ENCODE measurements at regions not wholly inside any gene's neighbourhood (a gene's known extent, or its start where the extent isn't known, plus 50 kb on each side); places are given as distances from the start of the nearest gene placed in this dataset.

DNA sequence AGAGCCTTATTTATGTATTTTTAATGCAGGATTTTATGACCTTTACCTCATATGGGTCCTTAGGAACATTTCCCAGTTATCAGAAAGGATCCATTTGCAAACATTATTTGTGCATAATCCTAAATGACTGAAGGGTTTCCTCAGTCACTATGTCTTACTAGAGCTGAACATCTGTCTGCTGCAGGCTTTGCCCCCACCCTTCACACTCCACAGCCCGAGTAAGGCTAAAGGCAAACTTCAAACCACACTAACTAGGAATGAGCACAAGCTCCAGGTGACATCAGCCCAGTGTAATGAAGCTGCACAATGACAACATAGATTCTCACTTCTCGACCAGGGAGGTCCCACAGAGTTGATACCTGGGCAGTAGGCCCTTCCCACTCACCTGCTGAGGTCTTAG is 491.3 kb upstream of the MKI67 start:
- BruUV-seq (replicated peaks) = no TSS peak
- DNase-seq (ENCODE audit: low read depth, low spot score) (no peak), ATAC-seq (no peak)
- no peak overlapping the region for H3K4me2 ChIP-seq (ENCODE audit: low read length)
- no peak overlapping the region for H2AFZ ChIP-seq (ENCODE audit: low read depth, low read length, poor library complexity, severe bottlenecking)
- H3K9me2 ChIP-seq (ENCODE audit: insufficient read depth) = no peaks in the 10 kb centered on the region
- ChIA-PET CTCF (no interaction called here), RAD21 (ENCODE audit: low non-redundant PET in 1 of 2, low total read pairs in 2 of 2, uncharacterized antibody in 2 of 2, unreplicated experiment in 2 of 2) (no interaction called here), POLR2A (no interaction called here)
- no peak overlapping the region for H3K4me3 ChIP-seq (replicated peaks in 1 of 2; ENCODE audit: low read depth in 1 of 2, low read length in 2 of 2)
- no peak overlapping the region for H3K9ac ChIP-seq (ENCODE audit: low read length)
- no peaks in the 10 kb centered on the region for H3K79me2 ChIP-seq (ENCODE audit: insufficient read depth, low read length)
- no peaks in the 10 kb centered on the region for H3K36me3 ChIP-seq (ENCODE audit: control insufficient read depth in 1 of 2, insufficient read depth in 2 of 2, low read length in 2 of 2)
- H3K4me1 ChIP-seq (ENCODE audit: control insufficient read depth in 1 of 2, insufficient read depth in 2 of 2, low read length in 2 of 2) = no peaks in the 10 kb centered on the region
- intact Hi-C loops (cut with micrococcal nuclease) = no loop called here
- no peaks in the 10 kb centered on the region for H4K20me1 ChIP-seq (ENCODE audit: insufficient read depth)
- H3K27ac ChIP-seq (ENCODE audit: low read depth, low read length) = no peak overlapping the region
- H3K9me3 ChIP-seq (ENCODE audit: control insufficient read depth in 1 of 2, insufficient read depth in 1 of 2, low read depth in 1 of 2, low read length in 2 of 2) = no peaks in the 10 kb centered on the region
- H3K27me3 ChIP-seq (ENCODE audit: insufficient read depth, low read length) = peaks cover 34% of the 10 kb centered on the region
- TF ChIP-seq SP1 (IDR thresholded peaks at IDR 0.05; ENCODE audit: low read depth) (no peak), CEBPB (IDR thresholded peaks at IDR 0.05; ENCODE audit: low read depth) (no peak), ZFX (IDR thresholded peaks at IDR 0.05) (no peak), POLR2AphosphoS5 (IDR thresholded peaks at IDR 0.05; ENCODE audit: low read depth, low read length) (no peak), FOSL1 (IDR thresholded peaks at IDR 0.05; ENCODE audit: low read depth) (no peak), TCF7L2 (IDR thresholded peaks at IDR 0.05; ENCODE audit: borderline replicate concordance, extremely low read depth, insufficient read depth, insufficient read length) (no peak)
- TF ChIP-seq, protein P1, sequence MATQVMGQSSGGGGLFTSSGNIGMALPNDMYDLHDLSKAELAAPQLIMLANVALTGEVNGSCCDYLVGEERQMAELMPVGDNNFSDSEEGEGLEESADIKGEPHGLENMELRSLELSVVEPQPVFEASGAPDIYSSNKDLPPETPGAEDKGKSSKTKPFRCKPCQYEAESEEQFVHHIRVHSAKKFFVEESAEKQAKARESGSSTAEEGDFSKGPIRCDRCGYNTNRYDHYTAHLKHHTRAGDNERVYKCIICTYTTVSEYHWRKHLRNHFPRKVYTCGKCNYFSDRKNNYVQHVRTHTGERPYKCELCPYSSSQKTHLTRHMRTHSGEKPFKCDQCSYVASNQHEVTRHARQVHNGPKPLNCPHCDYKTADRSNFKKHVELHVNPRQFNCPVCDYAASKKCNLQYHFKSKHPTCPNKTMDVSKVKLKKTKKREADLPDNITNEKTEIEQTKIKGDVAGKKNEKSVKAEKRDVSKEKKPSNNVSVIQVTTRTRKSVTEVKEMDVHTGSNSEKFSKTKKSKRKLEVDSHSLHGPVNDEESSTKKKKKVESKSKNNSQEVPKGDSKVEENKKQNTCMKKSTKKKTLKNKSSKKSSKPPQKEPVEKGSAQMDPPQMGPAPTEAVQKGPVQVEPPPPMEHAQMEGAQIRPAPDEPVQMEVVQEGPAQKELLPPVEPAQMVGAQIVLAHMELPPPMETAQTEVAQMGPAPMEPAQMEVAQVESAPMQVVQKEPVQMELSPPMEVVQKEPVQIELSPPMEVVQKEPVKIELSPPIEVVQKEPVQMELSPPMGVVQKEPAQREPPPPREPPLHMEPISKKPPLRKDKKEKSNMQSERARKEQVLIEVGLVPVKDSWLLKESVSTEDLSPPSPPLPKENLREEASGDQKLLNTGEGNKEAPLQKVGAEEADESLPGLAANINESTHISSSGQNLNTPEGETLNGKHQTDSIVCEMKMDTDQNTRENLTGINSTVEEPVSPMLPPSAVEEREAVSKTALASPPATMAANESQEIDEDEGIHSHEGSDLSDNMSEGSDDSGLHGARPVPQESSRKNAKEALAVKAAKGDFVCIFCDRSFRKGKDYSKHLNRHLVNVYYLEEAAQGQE (IDR thresholded peaks at IDR 0.05; ENCODE audit: low read depth) = no peak

DNA sequence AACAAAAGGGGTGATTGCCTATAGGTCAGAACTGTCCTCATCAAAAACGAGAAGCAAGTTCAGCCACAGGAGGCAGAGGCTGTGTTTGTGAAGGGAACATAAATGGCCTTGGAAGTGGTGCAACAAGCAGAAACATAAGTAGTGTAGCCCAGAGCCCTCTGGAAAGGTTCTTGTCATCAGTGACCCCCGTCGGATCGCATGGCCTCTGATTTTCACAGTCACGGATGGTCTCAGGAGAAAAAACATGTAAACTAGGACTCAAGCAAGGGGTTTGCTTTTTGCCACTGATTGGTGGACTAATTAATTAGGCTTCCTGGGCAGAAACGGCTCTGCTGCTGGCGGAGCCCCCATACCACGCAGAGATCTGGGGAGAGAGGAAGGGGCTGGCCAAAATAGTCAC is 496.5 kb upstream of the MKI67 start:
- Histone ChIP-seq H3K36me3 (ENCODE audit: control insufficient read depth in 1 of 2, insufficient read depth in 2 of 2, low read length in 2 of 2) (no peaks in the 10 kb centered on the region), H3K4me3 (replicated peaks in 1 of 2; ENCODE audit: low read depth in 1 of 2, low read length in 2 of 2) (no peak overlapping the region), H3K9me3 (ENCODE audit: control insufficient read depth in 1 of 2, insufficient read depth in 1 of 2, low read depth in 1 of 2, low read length in 2 of 2) (no peaks in the 10 kb centered on the region), H4K20me1 (ENCODE audit: insufficient read depth) (no peaks in the 10 kb centered on the region), H3K4me1 (ENCODE audit: control insufficient read depth in 1 of 2, insufficient read depth in 2 of 2, low read length in 2 of 2) (peaks cover 9 to 15% of the 10 kb centered on the region in 2 experiments), H3K27me3 (ENCODE audit: insufficient read depth, low read length) (peaks cover 27% of the 10 kb centered on the region), H3K79me2 (ENCODE audit: insufficient read depth, low read length) (no peaks in the 10 kb centered on the region), H3K27ac (ENCODE audit: low read depth, low read length) (no peak overlapping the region), H3K9me2 (ENCODE audit: insufficient read depth) (no peaks in the 10 kb centered on the region), H3K4me2 (ENCODE audit: low read length) (no peak overlapping the region), H3K9ac (ENCODE audit: low read length) (no peak overlapping the region), H2AFZ (ENCODE audit: low read depth, low read length, poor library complexity, severe bottlenecking) (no peak overlapping the region)
- DNase-seq (ENCODE audit: low read depth, low spot score) (no peak), ATAC-seq (no peak)
- TF ChIP-seq SRF (IDR thresholded peaks at IDR 0.05; ENCODE audit: low read depth) (no peak), EZH2 (IDR thresholded peaks at IDR 0.05) (no peak), YY1 (IDR thresholded peaks at IDR 0.05; ENCODE audit: extremely low read depth, insufficient replicate concordance, low read depth, low read length) (no peak)
- ChIA-PET CTCF (no interaction called here), POLR2A (no interaction called here), RAD21 (ENCODE audit: low non-redundant PET in 1 of 2, low total read pairs in 2 of 2, uncharacterized antibody in 2 of 2, unreplicated experiment in 2 of 2) (no interaction called here)
- no TSS peak for BruUV-seq (replicated peaks)
- intact Hi-C loops (cut with micrococcal nuclease) = no loop called here
